ENCODE measurements at regions not wholly inside any gene's neighbourhood (a gene's known extent, or its start where the extent isn't known, plus 50 kb on each side); places are given as distances from the start of the nearest gene placed in this dataset.

- H3K4me1 ChIP-seq (ENCODE audit: insufficient read depth, low read length), result no peaks in the 10 kb centered on the region
- TF ChIP-seq EZH2 (IDR thresholded peaks at IDR 0.05; ENCODE audit: borderline replicate concordance, low read depth, low read length, severe bottlenecking), result no peak
- TF ChIP-seq CTCF (IDR thresholded peaks at IDR 0.05; ENCODE audit: borderline replicate concordance, extremely low read depth, low read length, poor library complexity, severe bottlenecking), result no peak
- no peak overlapping the region for H3K4me2 ChIP-seq (ENCODE audit: insufficient read depth, low read length)
- H2AFZ ChIP-seq (ENCODE audit: low read depth, low read length), result no peak overlapping the region
- H3K36me3 ChIP-seq (ENCODE audit: insufficient read depth, low read length), result no peaks in the 10 kb centered on the region
- H3K79me2 ChIP-seq (ENCODE audit: insufficient read depth, low read length), result no peaks in the 10 kb centered on the region
- H3K27ac ChIP-seq (ENCODE audit: low read length), result no peak overlapping the region
- H3K27me3 ChIP-seq (ENCODE audit: insufficient read depth, low read length, poor library complexity), result no peaks in the 10 kb centered on the region
- no peak overlapping the region for H3K9ac ChIP-seq (ENCODE audit: low read depth, low read length)
- H3K4me3 ChIP-seq (ENCODE audit: low read depth in 1 of 2, low read length in 2 of 2), result no peak overlapping the region
- no peak for DNase-seq
- no peak for ATAC-seq (ENCODE audit: insufficient read depth, low read depth)
- H3K9me3 ChIP-seq (ENCODE audit: insufficient read depth, low read length, severe bottlenecking), result no peaks in the 10 kb centered on the region
- no peaks in the 10 kb centered on the region for H4K20me1 ChIP-seq (ENCODE audit: insufficient read depth, low read length)
Observed at GRCh38 chr18:62660691-62661090, 54.6 kb upstream of the PHLPP1 start.

DNA sequence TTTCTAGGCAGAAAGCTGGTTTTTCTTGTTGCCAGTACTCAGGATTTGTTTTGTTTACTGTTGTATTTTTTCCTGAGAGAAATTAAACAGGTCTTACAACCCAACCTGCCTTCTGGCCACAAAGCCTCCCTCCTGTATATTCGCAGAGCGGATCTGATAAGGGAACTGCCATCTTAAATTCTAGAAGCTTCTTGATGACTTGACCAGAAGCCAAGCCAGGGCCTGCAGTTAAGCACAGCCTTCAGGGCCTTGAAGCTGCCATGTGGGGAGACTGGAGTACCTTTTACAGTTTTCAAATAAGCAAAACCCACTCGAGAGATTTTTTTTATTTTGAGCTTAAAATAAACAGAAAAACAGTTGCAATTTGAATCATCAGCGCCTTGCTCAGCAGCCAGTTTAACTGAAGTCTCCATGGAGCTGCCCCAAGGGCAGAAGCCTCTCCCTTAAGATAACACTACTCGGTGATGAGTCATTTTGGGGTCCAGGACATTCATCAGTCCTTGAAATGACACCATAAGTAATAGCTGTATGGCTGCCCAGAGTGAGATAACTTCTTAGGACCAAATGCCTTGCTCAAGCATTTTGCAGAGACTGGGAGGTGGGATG is 51.5 kb upstream of the PHLPP1 start:
- no peak overlapping the region for H3K27ac ChIP-seq (ENCODE audit: low read length)
- no peaks in the 10 kb centered on the region for H3K36me3 ChIP-seq (ENCODE audit: insufficient read depth, low read length)
- no peaks in the 10 kb centered on the region for H4K20me1 ChIP-seq (ENCODE audit: insufficient read depth, low read length)
- no peak overlapping the region for H3K4me2 ChIP-seq (ENCODE audit: insufficient read depth, low read length)
- H2AFZ ChIP-seq (ENCODE audit: low read depth, low read length), result no peak overlapping the region
- H3K79me2 ChIP-seq (ENCODE audit: insufficient read depth, low read length), result no peaks in the 10 kb centered on the region
- no peaks in the 10 kb centered on the region for H3K27me3 ChIP-seq (ENCODE audit: insufficient read depth, low read length, poor library complexity)
- no peaks in the 10 kb centered on the region for H3K4me1 ChIP-seq (ENCODE audit: insufficient read depth, low read length)
- DNase-seq, result no peak
- H3K9me3 ChIP-seq (ENCODE audit: insufficient read depth, low read length, severe bottlenecking), result no peaks in the 10 kb centered on the region
- no peak for ATAC-seq (ENCODE audit: insufficient read depth, low read depth)
- no peak overlapping the region for H3K4me3 ChIP-seq (ENCODE audit: low read depth in 1 of 2, low read length in 2 of 2)
- TF ChIP-seq CTCF (IDR thresholded peaks at IDR 0.05; ENCODE audit: borderline replicate concordance, extremely low read depth, low read length, poor library complexity, severe bottlenecking), result no peak
- no peak for TF ChIP-seq EZH2 (IDR thresholded peaks at IDR 0.05; ENCODE audit: borderline replicate concordance, low read depth, low read length, severe bottlenecking)
- no peak overlapping the region for H3K9ac ChIP-seq (ENCODE audit: low read depth, low read length)

- no peaks in the 10 kb centered on the region for H3K79me2 ChIP-seq (ENCODE audit: insufficient read depth, low read length)
- no peaks in the 10 kb centered on the region for H3K4me1 ChIP-seq (ENCODE audit: insufficient read depth, low read length)
- no peaks in the 10 kb centered on the region for H3K36me3 ChIP-seq (ENCODE audit: insufficient read depth, low read length)
- H3K4me3 ChIP-seq (ENCODE audit: low read depth in 1 of 2, low read length in 2 of 2), result no peak overlapping the region
- no peaks in the 10 kb centered on the region for H3K9me3 ChIP-seq (ENCODE audit: insufficient read depth, low read length, severe bottlenecking)
- no peak overlapping the region for H2AFZ ChIP-seq (ENCODE audit: low read depth, low read length)
- no peak overlapping the region for H3K9ac ChIP-seq (ENCODE audit: low read depth, low read length)
- ATAC-seq (ENCODE audit: insufficient read depth, low read depth), result no peak
- no peaks in the 10 kb centered on the region for H4K20me1 ChIP-seq (ENCODE audit: insufficient read depth, low read length)
- H3K4me2 ChIP-seq (ENCODE audit: insufficient read depth, low read length), result no peak overlapping the region
- no peak for TF ChIP-seq EZH2 (IDR thresholded peaks at IDR 0.05; ENCODE audit: borderline replicate concordance, low read depth, low read length, severe bottlenecking)
- TF ChIP-seq CTCF (IDR thresholded peaks at IDR 0.05; ENCODE audit: borderline replicate concordance, extremely low read depth, low read length, poor library complexity, severe bottlenecking), result no peak
- H3K27me3 ChIP-seq (ENCODE audit: insufficient read depth, low read length, poor library complexity), result no peaks in the 10 kb centered on the region
- no peak overlapping the region for H3K27ac ChIP-seq (ENCODE audit: low read length)
- DNase-seq, result no peak
Observed at GRCh38 chr18:62664414-62664813, 50.9 kb upstream of the PHLPP1 start.

- no peaks in the 10 kb centered on the region for H3K4me1 ChIP-seq (ENCODE audit: insufficient read depth, low read length)
- no peak overlapping the region for H3K4me3 ChIP-seq (ENCODE audit: low read depth in 1 of 2, low read length in 2 of 2)
- H3K27me3 ChIP-seq (ENCODE audit: insufficient read depth, low read length, poor library complexity), result no peaks in the 10 kb centered on the region
- H3K4me2 ChIP-seq (ENCODE audit: insufficient read depth, low read length), result no peak overlapping the region
- no peak overlapping the region for H2AFZ ChIP-seq (ENCODE audit: low read depth, low read length)
- DNase-seq (no peak), ATAC-seq (ENCODE audit: insufficient read depth, low read depth) (no peak)
- no peaks in the 10 kb centered on the region for H3K36me3 ChIP-seq (ENCODE audit: insufficient read depth, low read length)
- H3K9ac ChIP-seq (ENCODE audit: low read depth, low read length), result no peak overlapping the region
- no peak overlapping the region for H3K27ac ChIP-seq (ENCODE audit: low read length)
- H3K9me3 ChIP-seq (ENCODE audit: insufficient read depth, low read length, severe bottlenecking), result no peaks in the 10 kb centered on the region
- H4K20me1 ChIP-seq (ENCODE audit: insufficient read depth, low read length), result no peaks in the 10 kb centered on the region
- TF ChIP-seq CTCF (IDR thresholded peaks at IDR 0.05; ENCODE audit: borderline replicate concordance, extremely low read depth, low read length, poor library complexity, severe bottlenecking), result no peak
- TF ChIP-seq EZH2 (IDR thresholded peaks at IDR 0.05; ENCODE audit: borderline replicate concordance, low read depth, low read length, severe bottlenecking), result no peak
- no peaks in the 10 kb centered on the region for H3K79me2 ChIP-seq (ENCODE audit: insufficient read depth, low read length)
Observed at GRCh38 chr18:62665188-62665587, 50.2 kb upstream of the PHLPP1 start.
